Gastrocnemius medialis (tissue), 4 donors: ENCODE measurements at regions not wholly inside any gene's neighbourhood (a gene's known extent, or its start where the extent isn't known, plus 50 kb on each side); places are given as distances from the start of the nearest gene placed in this dataset.

Experiments
- ATAC-seq, 2 donors: fragments of 150-250 bp; one replicate each; pipeline ENCODE4 v1.9.1; 2016
- DNase-seq, 2 donors: peaks; one replicate each; pipeline ENCODE4 v3.0.0-alpha.2; 2019
- H3K27ac ChIP-seq, 4 donors: fragments of 200-600 bp; sonication (generic); 1 replicate in 1 of 4; 2 replicates in 3 of 4; pipeline ENCODE4 v1.5.1; 2016 to 2018; ENCODE audit warnings: mild to moderate bottlenecking in 2 of 4, moderate library complexity in 1 of 4
- H3K27me3 ChIP-seq, 3 donors: fragments of 200-600 bp; sonication (generic) in 2 of 3; 1 replicate in 1 of 3; 2 replicates in 2 of 3; pipeline versions ENCODE4 v1.5.1 to v1.6.0; 2016 to 2019; ENCODE audit warnings: mild to moderate bottlenecking in 1 of 3, moderate library complexity in 1 of 3
- H3K36me3 ChIP-seq, 2 donors: fragments of 200-600 bp; sonication (generic) in 1 of 2; one replicate each; pipeline ENCODE4 v1.5.1; 2017 to 2018
- H3K4me1 ChIP-seq, 2 donors: fragments of 200-600 bp; sonication (generic) in 1 of 2; one replicate each; pipeline ENCODE4 v1.5.1; 2016 to 2017; ENCODE audit warnings: mild to moderate bottlenecking in 2 of 2
- H3K4me3 ChIP-seq, 4 donors: fragments of 200-600 bp; sonication (generic) in 3 of 4; 1 replicate in 1 of 4; 2 replicates in 3 of 4; pipeline ENCODE4 v1.5.1; 2016 to 2019; ENCODE audit warnings: mild to moderate bottlenecking in 2 of 4
- H3K9me3 ChIP-seq, 3 donors: fragments of 200-600 bp; sonication (generic) in 2 of 3; 1 replicate in 1 of 3; 2 replicates in 2 of 3; pipeline ENCODE4 v1.5.1; 2016 to 2019
- CTCF ChIP-seq, 5 experiments: fragments of 450-650 bp in 3 of 5; fragments of 200-600 bp in 2 of 5; sonication (generic) in 2 of 5; IDR thresholded peaks in 4 of 5; conservative IDR thresholded peaks in 1 of 5; 1 replicate in 4 of 5; 2 replicates in 1 of 5; pipeline ENCODE4 v1.5.1; 2016 to 2019; ENCODE audit warnings: antibody characterized with exemption in 5 of 5, mild to moderate bottlenecking in 3 of 5, moderate library complexity in 3 of 5
- POLR2A ChIP-seq, 2 donors: fragments of 450-650 bp; IDR thresholded peaks; one replicate each; pipeline ENCODE4 v1.6.1; 2017; ENCODE audit warnings: antibody characterized with exemption in 2 of 2, mild to moderate bottlenecking in 2 of 2, moderate library complexity in 2 of 2
- in situ Hi-C, 4 donors: fragments of 200-750 bp; cut with MboI; loops; one replicate each; pipeline versions ENCODE4 v1.15.0 to v1.8.0; 2017; ENCODE audit warnings: low sequenced_read_pairs in 4 of 4
- intact Hi-C: fragments of 100-400 bp; cut with DNase I; formaldehyde crosslinking; loops from one replicate; pipeline ENCODE4 v1.15.1; 2023; ENCODE audit warnings: low total_unique reads

- intact Hi-C loops, result no loop called here
- no peaks in the 10 kb centered on the region for H3K27me3 ChIP-seq
- peak overlapping the region in 2 of 4 donors; percentile 4 to 39 for H3K27ac ChIP-seq
- no peaks in the 10 kb centered on the region for H3K36me3 ChIP-seq
- H3K9me3 ChIP-seq, result no peaks in the 10 kb centered on the region
- H3K4me3 ChIP-seq, result no peak overlapping the region
- in situ Hi-C loops, result no loop called here
- peak; percentile 33 to 57 for ATAC-seq
- peaks cover 0 to 6% of the 10 kb centered on the region in 2 donors for H3K4me1 ChIP-seq
- no peak for TF ChIP-seq POLR2A (IDR thresholded peaks at IDR 0.05)
- no peak for TF ChIP-seq CTCF (IDR thresholded peaks at IDR 0.05 in 4 of 5, conservative IDR thresholded peaks at IDR 0.05 in 1 of 5)
- DNase-seq, result no peak
These were observed 291.0 kb upstream of the ACVR2A start for GRCh38 chr2:147553775-147554271.

GRCh38 chr2:147550995-147551731 lies 293.7 kb upstream of the ACVR2A start:
- in situ Hi-C loops (no loop called here), intact Hi-C loops (no loop called here)
- H3K27ac ChIP-seq, result no peak overlapping the region
- TF ChIP-seq CTCF (IDR thresholded peaks at IDR 0.05 in 4 of 5, conservative IDR thresholded peaks at IDR 0.05 in 1 of 5), result no peak
- no peak for TF ChIP-seq POLR2A (IDR thresholded peaks at IDR 0.05)
- no peaks in the 10 kb centered on the region for H3K27me3 ChIP-seq
- DNase-seq (no peak), ATAC-seq (no peak)
- no peak overlapping the region for H3K4me3 ChIP-seq
- no peaks in the 10 kb centered on the region for H3K36me3 ChIP-seq
- no peaks in the 10 kb centered on the region for H3K9me3 ChIP-seq
- peaks cover 0 to 6% of the 10 kb centered on the region in 2 donors for H3K4me1 ChIP-seq

- H3K27ac ChIP-seq, result no peak overlapping the region
- H3K4me1 ChIP-seq, result no peaks in the 10 kb centered on the region
- in situ Hi-C loops, result loop anchor here in 1 of 4 donors (25.0 kb wide), 1 partner anchor 363 kb away; no protein-coding TSS in a partner anchor
- no peaks in the 10 kb centered on the region for H3K9me3 ChIP-seq
- H3K27me3 ChIP-seq, result no peaks in the 10 kb centered on the region
- DNase-seq, result no peak
- intact Hi-C loops, result no loop called here
- no peak for ATAC-seq
- TF ChIP-seq POLR2A (IDR thresholded peaks at IDR 0.05) (no peak), CTCF (IDR thresholded peaks at IDR 0.05 in 4 of 5, conservative IDR thresholded peaks at IDR 0.05 in 1 of 5) (no peak)
- no peaks in the 10 kb centered on the region for H3K36me3 ChIP-seq
- H3K4me3 ChIP-seq, result no peak overlapping the region
These were observed 295.8 kb upstream of the ACVR2A start for GRCh38 chr2:147549054-147549453.

- Histone ChIP-seq H3K27ac (no peak overlapping the region), H3K4me3 (no peak overlapping the region), H3K9me3 (no peaks in the 10 kb centered on the region), H3K4me1 (no peaks in the 10 kb centered on the region), H3K36me3 (no peaks in the 10 kb centered on the region), H3K27me3 (no peaks in the 10 kb centered on the region)
- TF ChIP-seq POLR2A (IDR thresholded peaks at IDR 0.05) (no peak), CTCF (IDR thresholded peaks at IDR 0.05 in 4 of 5, conservative IDR thresholded peaks at IDR 0.05 in 1 of 5) (no peak)
- ATAC-seq (no peak), DNase-seq (no peak)
- in situ Hi-C loops, result loop anchor here in 1 of 4 donors (25.0 kb wide), 1 partner anchor 364 kb away; no protein-coding TSS in a partner anchor
- intact Hi-C loops, result no loop called here
These were observed 296.4 kb upstream of the ACVR2A start for GRCh38 chr2:147548451-147548850.
